ENCODE measurements at regions not wholly inside any gene's neighbourhood (a gene's known extent, or its start where the extent isn't known, plus 50 kb on each side); places are given as distances from the start of the nearest gene placed in this dataset.

DNA sequence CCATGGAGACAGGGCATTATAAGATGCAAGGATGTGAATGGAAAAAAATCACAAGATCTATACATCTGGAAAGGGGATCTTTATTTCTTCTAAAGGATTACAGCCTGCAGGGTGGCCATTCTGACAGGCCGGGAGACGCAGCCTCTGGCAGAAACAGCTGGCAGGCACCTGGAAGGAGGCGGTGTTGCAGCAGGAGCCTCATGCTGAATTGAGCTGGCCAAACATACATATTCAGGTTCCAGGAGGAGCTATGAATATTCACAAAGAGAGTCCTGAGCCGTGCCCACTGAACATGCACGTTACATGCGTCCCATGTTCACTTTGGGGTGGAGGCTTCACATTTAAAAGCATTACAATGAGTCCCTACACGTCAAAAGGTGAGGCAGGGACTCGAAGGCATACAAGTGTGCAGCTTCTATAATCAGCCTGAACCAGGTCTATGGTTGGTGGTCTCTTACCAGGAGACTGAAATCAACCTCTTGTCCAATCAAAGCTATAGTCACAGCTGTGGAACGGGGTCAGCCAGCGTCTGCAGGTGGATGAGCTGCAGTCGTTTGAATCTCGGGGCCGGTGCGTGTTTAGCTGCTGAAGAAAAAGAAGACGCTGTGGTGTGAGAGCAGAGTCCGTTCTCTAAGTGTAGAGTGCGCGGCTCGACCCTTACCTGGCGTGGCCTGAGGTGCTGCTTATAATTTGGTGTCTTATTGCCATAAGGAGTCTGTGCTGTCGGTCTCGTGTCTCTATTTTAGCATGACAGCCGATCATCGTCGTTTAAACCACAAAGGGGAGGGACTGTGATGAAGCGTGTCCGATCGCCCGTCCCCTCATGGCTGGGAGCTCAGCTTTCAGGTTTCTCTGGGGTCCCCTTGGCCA is 183.0 kb downstream of the ETS2 start:
- no peak overlapping the region for H3K27ac ChIP-seq (ENCODE audit: poor library complexity, severe bottlenecking)
- H3K4me1 ChIP-seq (ENCODE audit: insufficient read depth, poor library complexity, severe bottlenecking) = peaks cover 23% of the 10 kb centered on the region
- no peaks in the 10 kb centered on the region for H3K27me3 ChIP-seq (ENCODE audit: insufficient read depth, poor library complexity, severe bottlenecking)
- H3K9me3 ChIP-seq (ENCODE audit: severe bottlenecking) = no peaks in the 10 kb centered on the region
- no peak overlapping the region for H3K4me3 ChIP-seq (ENCODE audit: severe bottlenecking)
- no peaks in the 10 kb centered on the region for H3K36me3 ChIP-seq (ENCODE audit: low read depth)
- DNase-seq (ENCODE audit: low spot score) (no peak), ATAC-seq (ENCODE audit: low read depth) (no peak)
- TF ChIP-seq, protein P1, sequence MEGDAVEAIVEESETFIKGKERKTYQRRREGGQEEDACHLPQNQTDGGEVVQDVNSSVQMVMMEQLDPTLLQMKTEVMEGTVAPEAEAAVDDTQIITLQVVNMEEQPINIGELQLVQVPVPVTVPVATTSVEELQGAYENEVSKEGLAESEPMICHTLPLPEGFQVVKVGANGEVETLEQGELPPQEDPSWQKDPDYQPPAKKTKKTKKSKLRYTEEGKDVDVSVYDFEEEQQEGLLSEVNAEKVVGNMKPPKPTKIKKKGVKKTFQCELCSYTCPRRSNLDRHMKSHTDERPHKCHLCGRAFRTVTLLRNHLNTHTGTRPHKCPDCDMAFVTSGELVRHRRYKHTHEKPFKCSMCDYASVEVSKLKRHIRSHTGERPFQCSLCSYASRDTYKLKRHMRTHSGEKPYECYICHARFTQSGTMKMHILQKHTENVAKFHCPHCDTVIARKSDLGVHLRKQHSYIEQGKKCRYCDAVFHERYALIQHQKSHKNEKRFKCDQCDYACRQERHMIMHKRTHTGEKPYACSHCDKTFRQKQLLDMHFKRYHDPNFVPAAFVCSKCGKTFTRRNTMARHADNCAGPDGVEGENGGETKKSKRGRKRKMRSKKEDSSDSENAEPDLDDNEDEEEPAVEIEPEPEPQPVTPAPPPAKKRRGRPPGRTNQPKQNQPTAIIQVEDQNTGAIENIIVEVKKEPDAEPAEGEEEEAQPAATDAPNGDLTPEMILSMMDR (IDR thresholded peaks at IDR 0.05; ENCODE audit: poor library complexity, severe bottlenecking) = no peak

- H3K36me3 ChIP-seq (ENCODE audit: low read depth) = no peaks in the 10 kb centered on the region
- H3K27ac ChIP-seq (ENCODE audit: poor library complexity, severe bottlenecking) = no peak overlapping the region
- no peaks in the 10 kb centered on the region for H3K9me3 ChIP-seq (ENCODE audit: severe bottlenecking)
- ATAC-seq (ENCODE audit: low read depth) (no peak), DNase-seq (ENCODE audit: low spot score) (no peak)
- TF ChIP-seq, protein P1 (IDR thresholded peaks at IDR 0.05; ENCODE audit: poor library complexity, severe bottlenecking) = no peak
- no peak overlapping the region for H3K4me3 ChIP-seq (ENCODE audit: severe bottlenecking)
- peaks cover 15% of the 10 kb centered on the region for H3K4me1 ChIP-seq (ENCODE audit: insufficient read depth, poor library complexity, severe bottlenecking)
- no peaks in the 10 kb centered on the region for H3K27me3 ChIP-seq (ENCODE audit: insufficient read depth, poor library complexity, severe bottlenecking)
Observed at GRCh38 chr21:38987633-38988508, 182.1 kb downstream of the ETS2 start.

DNA sequence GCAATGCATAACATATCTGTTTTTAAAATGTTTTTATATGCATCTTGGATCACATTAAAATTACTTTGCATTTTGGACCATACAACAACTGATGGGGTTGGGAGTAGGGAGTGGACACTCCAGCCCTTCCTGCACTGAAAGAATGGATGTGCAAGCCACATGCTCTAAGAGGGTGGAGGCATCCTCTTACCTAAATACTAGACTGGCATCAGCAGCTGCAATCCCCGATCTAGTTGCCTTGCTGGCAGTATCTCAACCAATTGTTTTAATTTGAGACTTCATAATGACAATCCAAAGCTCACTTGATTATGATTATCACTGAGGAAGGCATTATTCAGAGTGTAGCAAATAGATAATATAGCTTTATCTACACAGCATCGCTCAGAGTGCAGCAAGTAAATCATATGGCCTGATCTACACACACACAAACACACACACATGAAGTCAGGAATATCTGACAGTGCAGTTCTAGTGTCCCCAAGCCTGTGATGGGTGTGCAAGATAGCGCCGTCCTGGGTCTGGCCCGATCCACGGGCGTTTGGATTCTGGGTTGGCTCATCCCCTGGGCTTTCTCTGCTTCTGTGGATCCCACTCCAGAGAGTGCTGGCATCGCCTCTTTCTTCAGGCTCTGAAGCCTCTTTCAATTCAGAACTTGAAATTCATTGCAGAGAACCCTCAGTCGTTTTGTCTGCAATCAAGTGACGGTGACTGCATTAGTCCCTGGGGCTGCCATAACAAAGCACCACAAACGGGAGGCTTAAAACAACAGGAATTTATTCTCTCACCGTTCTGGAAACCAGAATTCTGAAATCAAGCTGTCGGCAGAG is 181.3 kb downstream of the ETS2 start:
- Histone ChIP-seq H3K27ac (ENCODE audit: poor library complexity, severe bottlenecking) (no peak overlapping the region), H3K4me3 (ENCODE audit: severe bottlenecking) (no peak overlapping the region), H3K36me3 (ENCODE audit: low read depth) (no peaks in the 10 kb centered on the region), H3K27me3 (ENCODE audit: insufficient read depth, poor library complexity, severe bottlenecking) (no peaks in the 10 kb centered on the region), H3K4me1 (ENCODE audit: insufficient read depth, poor library complexity, severe bottlenecking) (peaks cover 11% of the 10 kb centered on the region), H3K9me3 (ENCODE audit: severe bottlenecking) (no peaks in the 10 kb centered on the region)
- no peak for DNase-seq (ENCODE audit: low spot score)
- ATAC-seq (ENCODE audit: low read depth) = no peak
- TF ChIP-seq, protein P1 (IDR thresholded peaks at IDR 0.05; ENCODE audit: poor library complexity, severe bottlenecking) = no peak

- H3K4me1 ChIP-seq (ENCODE audit: insufficient read depth, poor library complexity, severe bottlenecking) = peaks cover 11% of the 10 kb centered on the region
- TF ChIP-seq, protein P1 (IDR thresholded peaks at IDR 0.05; ENCODE audit: poor library complexity, severe bottlenecking) = no peak
- H3K9me3 ChIP-seq (ENCODE audit: severe bottlenecking) = no peaks in the 10 kb centered on the region
- ATAC-seq (ENCODE audit: low read depth) = no peak
- no peak overlapping the region for H3K4me3 ChIP-seq (ENCODE audit: severe bottlenecking)
- no peak overlapping the region for H3K27ac ChIP-seq (ENCODE audit: poor library complexity, severe bottlenecking)
- H3K36me3 ChIP-seq (ENCODE audit: low read depth) = no peaks in the 10 kb centered on the region
- H3K27me3 ChIP-seq (ENCODE audit: insufficient read depth, poor library complexity, severe bottlenecking) = no peaks in the 10 kb centered on the region
- DNase-seq (ENCODE audit: low spot score) = no peak
Observed at GRCh38 chr21:38986406-38986805, 180.7 kb downstream of the ETS2 start.
